ENCODE measurements at regions not wholly inside any gene's neighbourhood (a gene's known extent, or its start where the extent isn't known, plus 50 kb on each side); places are given as distances from the start of the nearest gene placed in this dataset.
A peak's percentile ranks its signal among the peaks of the same experiment; 100 is the strongest.
"Not testable (repeated sequence)": the region's sequence is repeated elsewhere in the genome, so short reads cannot be mapped to it uniquely, and the experiment has no call there.

- no peak for TF ChIP-seq CTCF (conservative IDR thresholded peaks at IDR 0.05; ENCODE audit: low read depth, low read length)
- Histone ChIP-seq H3K27ac (no peak overlapping the region), H4K20me1 (ENCODE audit: insufficient read depth) (no peaks in the 10 kb centered on the region), H3K4me2 (no peak overlapping the region), H3K36me3 (ENCODE audit: insufficient read depth) (no peaks in the 10 kb centered on the region), H3K4me3 (IDR thresholded peaks at IDR 0.05; ENCODE audit: insufficient read depth, low read depth, low read length) (no peak overlapping the region), H3K27me3 (ENCODE audit: insufficient read depth, low read depth) (no peaks in the 10 kb centered on the region), H3K4me1 (ENCODE audit: low read depth, poor library complexity, severe bottlenecking) (no peaks in the 10 kb centered on the region), H3K79me2 (ENCODE audit: insufficient read depth, low read depth) (no peaks in the 10 kb centered on the region), H2AFZ (ENCODE audit: low read depth) (no peak overlapping the region), H3K9ac (no peak overlapping the region)
These were observed 66.9 kb upstream of the TMEM18 start for GRCh38 chr2:744088-744487.

DNA sequence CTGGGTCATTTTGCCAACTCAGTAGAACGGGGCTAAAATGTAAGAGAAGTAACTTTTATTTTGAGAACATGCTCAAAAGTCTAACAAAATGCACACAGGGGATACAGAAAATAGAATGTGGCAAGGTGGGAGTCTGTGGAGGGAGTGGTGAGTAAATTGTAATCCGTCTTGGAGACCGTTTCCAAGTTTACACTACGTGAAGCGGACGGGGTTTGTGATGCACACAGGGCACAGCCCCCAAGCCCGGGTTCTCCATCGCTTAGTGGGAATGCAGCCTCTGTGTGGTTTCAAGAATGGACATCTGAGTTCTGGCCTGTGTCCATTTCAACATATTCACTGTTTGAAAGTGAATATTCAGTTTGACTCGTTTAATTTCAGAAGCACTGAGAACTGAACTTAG is 65.0 kb upstream of the TMEM18 start:
- H3K79me2 ChIP-seq (ENCODE audit: insufficient read depth, low read depth) = no peaks in the 10 kb centered on the region
- H3K4me2 ChIP-seq = no peak overlapping the region
- no peak overlapping the region for H3K27ac ChIP-seq
- no peak overlapping the region for H3K4me3 ChIP-seq (IDR thresholded peaks at IDR 0.05; ENCODE audit: insufficient read depth, low read depth, low read length)
- no peaks in the 10 kb centered on the region for H4K20me1 ChIP-seq (ENCODE audit: insufficient read depth)
- H3K27me3 ChIP-seq (ENCODE audit: insufficient read depth, low read depth) = no peaks in the 10 kb centered on the region
- H3K36me3 ChIP-seq (ENCODE audit: insufficient read depth) = no peaks in the 10 kb centered on the region
- no peaks in the 10 kb centered on the region for H3K4me1 ChIP-seq (ENCODE audit: low read depth, poor library complexity, severe bottlenecking)
- no peak overlapping the region for H2AFZ ChIP-seq (ENCODE audit: low read depth)
- no peak for TF ChIP-seq CTCF (conservative IDR thresholded peaks at IDR 0.05; ENCODE audit: low read depth, low read length)
- no peak overlapping the region for H3K9ac ChIP-seq

- no peaks in the 10 kb centered on the region for H3K79me2 ChIP-seq (ENCODE audit: insufficient read depth, low read depth)
- no peaks in the 10 kb centered on the region for H3K36me3 ChIP-seq (ENCODE audit: insufficient read depth)
- no peak overlapping the region for H3K27ac ChIP-seq
- no peak overlapping the region for H3K4me2 ChIP-seq
- no peak overlapping the region for H3K9ac ChIP-seq
- no peak for TF ChIP-seq CTCF (conservative IDR thresholded peaks at IDR 0.05; ENCODE audit: low read depth, low read length)
- no peaks in the 10 kb centered on the region for H4K20me1 ChIP-seq (ENCODE audit: insufficient read depth)
- no peaks in the 10 kb centered on the region for H3K27me3 ChIP-seq (ENCODE audit: insufficient read depth, low read depth)
- no peak overlapping the region for H2AFZ ChIP-seq (ENCODE audit: low read depth)
- no peaks in the 10 kb centered on the region for H3K4me1 ChIP-seq (ENCODE audit: low read depth, poor library complexity, severe bottlenecking)
- no peak overlapping the region for H3K4me3 ChIP-seq (IDR thresholded peaks at IDR 0.05; ENCODE audit: insufficient read depth, low read depth, low read length)
These were observed 63.9 kb upstream of the TMEM18 start for GRCh38 chr2:741195-741496.

DNA sequence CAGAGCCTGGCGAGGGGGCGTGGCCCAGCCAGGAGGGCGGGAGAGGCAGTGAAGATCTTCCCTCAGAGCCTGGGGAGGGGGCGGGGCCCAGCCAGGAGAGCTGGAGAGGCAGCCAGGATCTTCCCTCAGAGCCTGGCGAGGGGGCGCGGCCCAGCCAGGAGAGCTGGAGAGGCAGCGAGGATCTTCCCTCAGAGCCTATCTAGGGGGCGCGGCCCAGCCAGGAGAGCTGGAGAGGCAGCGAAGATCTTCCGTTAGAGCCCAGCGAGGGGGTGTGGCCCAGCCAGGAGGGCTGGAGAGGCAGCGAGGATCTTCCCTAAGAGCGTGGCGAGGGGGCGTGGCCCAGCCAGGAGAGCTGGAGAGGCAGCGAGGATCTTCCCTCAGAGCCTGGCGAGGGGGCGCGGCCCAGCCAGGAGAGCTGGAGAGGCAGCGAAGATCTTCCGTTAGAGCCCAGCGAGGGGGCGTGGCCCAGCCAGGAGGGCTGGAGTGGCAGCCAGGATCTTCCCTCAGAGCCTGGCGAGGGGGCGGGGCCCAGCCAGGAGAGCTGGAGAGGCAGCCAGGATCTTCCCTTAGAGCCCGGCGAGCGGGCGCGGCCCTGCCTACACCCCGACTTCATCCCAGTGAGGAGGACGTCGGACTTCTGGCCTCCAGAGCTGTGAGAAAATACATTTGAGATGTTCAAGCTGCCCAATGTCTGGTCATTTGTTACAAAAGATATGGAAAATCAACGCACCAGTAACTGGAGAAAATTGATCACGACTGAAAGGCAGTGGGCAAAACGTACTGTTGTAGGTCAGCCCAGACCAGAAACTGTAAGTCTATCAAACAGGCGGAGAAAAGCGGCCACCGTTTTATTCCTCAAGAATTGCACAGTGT is 63.4 kb upstream of the TMEM18 start:
- H3K4me3 ChIP-seq (IDR thresholded peaks at IDR 0.05; ENCODE audit: insufficient read depth, low read depth, low read length); H3K36me3 ChIP-seq (ENCODE audit: insufficient read depth); H4K20me1 ChIP-seq (ENCODE audit: insufficient read depth); H3K27me3 ChIP-seq (ENCODE audit: insufficient read depth, low read depth); H3K79me2 ChIP-seq (ENCODE audit: insufficient read depth, low read depth); H3K27ac ChIP-seq; H3K9ac ChIP-seq; H3K4me1 ChIP-seq (ENCODE audit: low read depth, poor library complexity, severe bottlenecking): not testable (repeated sequence)
- Histone ChIP-seq H2AFZ (ENCODE audit: low read depth) (peak overlapping the region; percentile 66; the same call in 1 of the 2 replicates), H3K4me2 (peak overlapping the region; percentile 25; the same call in 1 of the 2 replicates)

DNA sequence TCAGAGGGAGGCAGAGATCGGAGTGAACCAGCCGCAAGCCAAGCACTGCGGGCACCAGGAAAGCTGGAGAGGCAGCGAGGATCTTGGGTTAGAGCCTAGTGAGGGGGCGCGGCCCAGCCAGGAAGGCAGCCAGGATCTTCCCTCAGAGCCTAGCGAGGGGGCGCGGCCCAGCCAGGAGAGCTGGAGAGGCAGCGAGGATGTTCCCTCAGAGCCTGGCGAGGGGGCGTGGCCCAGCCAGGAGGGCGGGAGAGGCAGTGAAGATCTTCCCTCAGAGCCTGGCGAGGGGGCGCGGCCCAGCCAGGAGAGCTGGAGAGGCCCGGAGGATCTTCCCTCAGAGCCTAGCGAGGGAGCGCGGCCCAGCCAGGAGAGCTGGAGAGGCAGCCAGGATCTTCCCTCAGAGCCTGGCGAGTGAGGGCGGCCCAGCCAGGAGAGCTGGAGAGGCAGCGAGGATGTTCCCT is 62.7 kb upstream of the TMEM18 start:
- not testable (repeated sequence) for H3K27me3 ChIP-seq (ENCODE audit: insufficient read depth, low read depth); H3K27ac ChIP-seq; H4K20me1 ChIP-seq (ENCODE audit: insufficient read depth); H3K4me1 ChIP-seq (ENCODE audit: low read depth, poor library complexity, severe bottlenecking); H3K79me2 ChIP-seq (ENCODE audit: insufficient read depth, low read depth); H3K9ac ChIP-seq; H3K4me3 ChIP-seq (IDR thresholded peaks at IDR 0.05; ENCODE audit: insufficient read depth, low read depth, low read length); H3K36me3 ChIP-seq (ENCODE audit: insufficient read depth)
- Histone ChIP-seq H3K4me2 (peak overlapping the region; percentile 25; the same call in 1 of the 2 replicates), H2AFZ (ENCODE audit: low read depth) (peak overlapping the region; percentile 66; the same call in 1 of the 2 replicates)
